ENCODE measurements at regions not wholly inside any gene's neighbourhood (a gene's known extent, or its start where the extent isn't known, plus 50 kb on each side); places are given as distances from the start of the nearest gene placed in this dataset.
"Not testable (repeated sequence)": the region's sequence is repeated elsewhere in the genome, so short reads cannot be mapped to it uniquely, and the experiment has no call there.

GRCh38 chr18:22040533-22040932, 128.9 kb upstream of the GATA6 start:
- no peak for DNase-seq (ENCODE audit: low spot score)

- DNase-seq (ENCODE audit: low spot score) = no peak
These were observed 125.6 kb upstream of the GATA6 start for GRCh38 chr18:22043837-22044236.

- DNase-seq (ENCODE audit: low spot score) = no peak
These were observed 124.7 kb upstream of the GATA6 start for GRCh38 chr18:22044474-22045220.

- DNase-seq (ENCODE audit: low spot score) = no peak
These were observed 124.0 kb upstream of the GATA6 start for GRCh38 chr18:22045221-22045918.

GRCh38 chr18:22046473-22046872, 122.9 kb upstream of the GATA6 start:
- DNase-seq (ENCODE audit: low spot score) = no peak

GRCh38 chr18:22047485-22047884, 121.9 kb upstream of the GATA6 start:
- no peak for DNase-seq (ENCODE audit: low spot score)

GRCh38 chr18:22048221-22048620, 121.2 kb upstream of the GATA6 start:
- no peak for DNase-seq (ENCODE audit: low spot score)

- DNase-seq (ENCODE audit: low spot score) = no peak
These were observed 120.3 kb upstream of the GATA6 start for GRCh38 chr18:22048932-22049615.

- DNase-seq (ENCODE audit: low spot score) = peak; percentile 71
These were observed 116.8 kb upstream of the GATA6 start for GRCh38 chr18:22052405-22053105.

GRCh38 chr18:22055466-22056238, 113.7 kb upstream of the GATA6 start:
- DNase-seq (ENCODE audit: low spot score) = no peak

GRCh38 chr18:22056950-22057349, 112.4 kb upstream of the GATA6 start:
- no peak for DNase-seq (ENCODE audit: low spot score)

GRCh38 chr18:22057908-22058527, 111.4 kb upstream of the GATA6 start:
- no peak for DNase-seq (ENCODE audit: low spot score)

GRCh38 chr18:22060361-22060760, 109.0 kb upstream of the GATA6 start:
- DNase-seq (ENCODE audit: low spot score) = no peak

- DNase-seq (ENCODE audit: low spot score) = peak; percentile 72
These were observed 106.3 kb upstream of the GATA6 start for GRCh38 chr18:22063102-22063501.

- no peak for DNase-seq (ENCODE audit: low spot score)
These were observed 105.7 kb upstream of the GATA6 start for GRCh38 chr18:22063672-22064071.

GRCh38 chr18:22064581-22064980, 104.8 kb upstream of the GATA6 start:
- no peak for DNase-seq (ENCODE audit: low spot score)

- DNase-seq (ENCODE audit: low spot score) = no peak
These were observed 104.1 kb upstream of the GATA6 start for GRCh38 chr18:22065311-22065710.

GRCh38 chr18:22066083-22066485, 103.3 kb upstream of the GATA6 start:
- DNase-seq (ENCODE audit: low spot score) = no peak

- no peak for DNase-seq (ENCODE audit: low spot score)
These were observed 102.3 kb upstream of the GATA6 start for GRCh38 chr18:22067109-22067508.

- no peak for DNase-seq (ENCODE audit: low spot score)
These were observed 101.7 kb upstream of the GATA6 start for GRCh38 chr18:22067682-22068081.

- not testable (repeated sequence) for DNase-seq (ENCODE audit: low spot score)
These were observed 100.6 kb upstream of the GATA6 start for GRCh38 chr18:22068784-22069183.

All from umbilical cord (tissue), 1 donor.